AG20443 (cell line): ENCODE measurements at regions not wholly inside any gene's neighbourhood (a gene's known extent, or its start where the extent isn't known, plus 50 kb on each side); places are given as distances from the start of the nearest gene placed in this dataset.

Source experiments
- DNase-seq: peaks from one replicate; pipeline ENCODE4 v3.0.0; 2012; ENCODE audit warnings: low spot score, mixed read lengths

DNA sequence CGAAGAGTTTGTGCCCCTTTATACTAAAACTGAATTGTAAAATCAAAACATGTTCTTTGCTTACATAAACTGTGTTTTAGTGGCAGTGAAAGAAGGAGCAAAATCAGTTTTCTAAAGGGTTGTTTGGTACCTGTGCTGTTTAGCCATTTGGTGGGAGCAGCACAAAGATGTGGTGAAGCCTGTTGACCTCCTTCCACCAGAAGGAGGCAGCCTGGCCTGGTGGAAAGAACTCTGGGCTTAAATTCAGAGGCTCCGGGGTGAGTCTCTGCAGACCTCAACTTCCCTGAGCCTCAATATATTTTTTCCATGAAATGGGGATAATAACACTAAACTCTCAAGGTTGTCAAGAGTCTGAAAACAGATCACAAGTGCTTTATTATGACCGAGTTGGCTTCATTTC, 502.5 kb downstream of the VRK1 start:
- DNase-seq, result no peak

DNA sequence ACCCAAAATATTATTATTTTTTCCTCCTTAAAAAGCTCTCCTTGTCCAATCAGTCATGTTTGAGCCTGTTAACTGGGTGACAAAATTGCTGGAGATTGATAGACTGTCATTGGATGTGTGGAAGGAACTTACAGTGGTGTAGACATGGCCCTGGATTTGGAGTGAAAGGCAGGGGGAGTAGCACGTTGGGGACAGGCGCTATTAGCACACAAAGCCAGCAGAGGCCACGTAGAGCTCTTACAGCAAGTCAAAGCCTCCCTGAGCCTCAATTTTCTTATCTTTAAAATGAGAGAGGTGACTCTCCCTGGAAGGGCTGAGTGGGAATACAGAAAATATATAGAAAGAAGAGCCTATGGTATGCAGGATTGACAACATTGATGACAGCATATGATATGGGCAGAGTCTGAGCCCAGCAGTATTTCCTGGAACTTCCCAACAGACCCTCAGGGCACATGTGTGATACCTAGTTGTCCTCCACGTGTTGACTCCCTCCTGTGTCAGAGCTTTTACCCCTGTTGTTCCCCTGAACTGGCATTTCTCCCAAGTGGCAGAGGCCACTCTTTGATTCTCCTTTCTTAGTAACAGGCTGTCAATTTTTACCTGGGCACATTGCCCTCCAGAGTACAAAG, 504.9 kb downstream of the VRK1 start:
- DNase-seq, result no peak

DNA sequence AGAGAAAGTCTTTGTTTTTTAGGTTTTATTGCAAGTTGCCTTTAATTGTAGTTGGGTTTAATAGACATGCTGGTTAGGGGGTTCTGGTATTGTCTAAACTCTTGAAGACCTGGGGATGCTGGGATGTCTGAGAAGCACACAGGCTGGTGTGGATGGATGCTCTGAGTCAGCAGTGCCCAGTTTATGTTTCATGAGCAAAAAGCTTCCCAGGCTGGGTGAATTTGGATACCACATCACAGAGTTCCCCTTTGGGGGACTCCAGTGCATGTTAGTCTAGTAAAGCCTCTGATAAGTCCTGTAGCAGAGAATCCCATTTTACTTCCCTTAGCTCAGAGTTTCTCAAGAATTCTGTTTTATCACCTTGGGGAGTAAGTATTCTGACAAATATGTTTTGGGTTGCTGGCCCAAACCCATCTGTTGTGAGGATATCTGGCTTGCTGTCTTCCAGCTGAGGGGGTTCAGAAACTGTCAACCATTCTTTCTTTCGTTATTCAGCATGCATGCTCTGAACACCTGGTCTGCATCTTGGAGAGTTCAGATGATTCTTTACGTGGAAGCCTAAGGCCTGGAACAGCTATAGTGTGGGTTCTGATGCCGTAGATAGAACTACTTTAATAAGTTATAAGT, 509.1 kb downstream of the VRK1 start:
- no peak for DNase-seq

DNA sequence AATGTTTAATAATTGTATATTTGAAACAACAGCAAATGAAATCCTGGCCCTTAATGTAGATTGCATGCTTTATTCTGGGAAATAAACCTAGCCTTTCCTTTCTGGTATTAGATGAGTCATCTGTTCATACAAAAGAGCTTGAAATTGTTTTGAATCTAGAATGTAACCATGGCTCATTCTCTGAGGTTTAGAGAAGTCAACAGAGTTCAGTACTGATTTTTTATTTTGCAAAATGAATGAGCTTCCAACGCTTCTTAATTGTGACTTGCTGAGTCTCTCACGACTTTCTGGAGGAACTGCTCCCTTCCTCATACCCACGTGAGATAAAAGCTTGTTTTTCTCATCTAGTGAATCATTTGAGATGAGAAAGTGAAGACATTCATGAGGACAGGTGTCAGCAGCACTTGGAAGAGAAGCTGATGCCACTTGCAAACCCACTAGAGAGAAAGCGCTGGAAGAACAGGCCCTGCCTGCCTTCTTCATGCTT, 509.6 kb downstream of the VRK1 start:
- no peak for DNase-seq

GRCh38 chr14:97311411-97311810, 514.2 kb downstream of the VRK1 start:
- DNase-seq, result no peak

- no peak for DNase-seq
These were observed 515.7 kb downstream of the VRK1 start for GRCh38 chr14:97312910-97313309.

DNA sequence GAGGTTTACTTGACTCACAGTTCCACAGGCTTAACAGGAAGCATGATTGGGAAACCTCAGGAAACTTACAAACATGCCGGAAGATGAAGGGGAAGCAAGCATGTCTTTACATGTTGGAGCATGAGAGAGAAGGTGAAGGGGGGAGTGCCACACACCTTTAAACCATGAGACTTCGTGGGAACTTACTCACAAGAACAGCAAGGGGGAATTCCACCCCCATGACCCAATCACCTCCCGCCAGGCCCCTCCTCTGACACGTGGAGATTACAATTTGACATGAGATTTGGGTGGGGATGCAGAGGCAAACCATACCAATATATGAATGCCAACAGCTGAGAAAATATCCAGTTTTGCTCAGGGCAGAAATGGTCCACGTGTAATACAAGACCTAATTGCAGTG, 518.6 kb downstream of the VRK1 start:
- DNase-seq, result no peak

DNA sequence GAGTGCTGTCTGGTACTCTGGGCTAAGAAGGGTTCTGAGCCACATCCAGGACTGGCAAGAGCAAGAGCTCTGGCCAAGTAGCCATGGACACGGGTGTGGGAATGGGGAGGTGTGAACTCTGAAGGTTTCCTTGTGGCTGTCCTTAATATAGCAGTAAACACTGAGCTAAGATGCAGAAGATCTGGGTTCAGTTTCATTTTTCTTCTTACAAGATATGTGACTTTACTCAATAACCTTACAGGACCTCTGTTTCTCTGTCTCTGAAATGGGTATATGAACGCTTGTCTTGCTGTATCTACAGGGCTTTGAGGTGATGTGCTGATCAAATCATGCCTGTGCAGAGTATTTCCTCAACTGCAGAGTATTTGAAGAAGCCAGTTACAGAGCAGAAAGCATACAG, 521.2 kb downstream of the VRK1 start:
- DNase-seq, result no peak

GRCh38 chr14:97319691-97320090, 522.5 kb downstream of the VRK1 start:
- DNase-seq, result no peak

DNA sequence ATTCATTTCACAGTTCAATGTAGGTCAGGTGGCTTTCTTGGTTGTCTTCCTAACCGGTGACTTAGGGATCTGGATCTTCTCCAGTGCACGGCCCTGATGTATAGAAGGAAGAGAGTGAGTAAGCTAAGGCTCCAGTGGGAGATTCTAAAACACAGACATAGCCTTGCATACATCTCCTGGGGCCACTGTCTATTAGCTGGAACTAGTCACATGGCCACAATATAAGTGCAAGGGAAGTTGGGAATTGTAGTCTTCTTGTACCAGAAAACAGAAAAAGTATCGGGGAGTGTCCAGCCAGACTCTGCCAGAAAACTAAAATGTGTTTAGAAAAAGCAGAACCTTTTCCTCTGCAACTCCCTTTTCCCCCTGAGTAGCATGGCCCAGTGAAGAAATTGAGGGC, 531.6 kb downstream of the VRK1 start:
- no peak for DNase-seq

DNA sequence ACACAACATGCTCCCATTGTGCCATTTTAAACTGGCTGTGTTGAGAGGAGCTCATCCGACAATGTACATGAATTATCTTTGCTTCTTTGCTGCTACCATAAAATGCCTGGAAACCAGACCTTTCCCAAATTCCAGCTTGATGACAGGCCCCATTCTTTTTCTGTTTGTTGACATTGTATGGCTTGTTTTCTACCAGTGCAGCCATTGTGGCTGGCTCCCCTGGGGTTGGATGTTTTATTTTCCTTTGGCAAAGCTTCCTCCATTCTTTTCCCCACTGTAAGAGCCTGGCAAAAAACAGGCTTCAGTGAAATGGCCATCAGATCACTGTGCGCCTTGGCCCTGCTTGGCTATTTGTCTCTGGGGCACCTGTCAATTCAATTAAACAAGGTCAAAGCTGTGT, 532.5 kb downstream of the VRK1 start:
- no peak for DNase-seq

- no peak for DNase-seq
These were observed 533.9 kb downstream of the VRK1 start for GRCh38 chr14:97331058-97331457.

- DNase-seq, result no peak
These were observed 534.3 kb downstream of the VRK1 start for GRCh38 chr14:97331526-97331925.

GRCh38 chr14:97336179-97336578, 539.0 kb downstream of the VRK1 start:
- DNase-seq, result no peak

DNA sequence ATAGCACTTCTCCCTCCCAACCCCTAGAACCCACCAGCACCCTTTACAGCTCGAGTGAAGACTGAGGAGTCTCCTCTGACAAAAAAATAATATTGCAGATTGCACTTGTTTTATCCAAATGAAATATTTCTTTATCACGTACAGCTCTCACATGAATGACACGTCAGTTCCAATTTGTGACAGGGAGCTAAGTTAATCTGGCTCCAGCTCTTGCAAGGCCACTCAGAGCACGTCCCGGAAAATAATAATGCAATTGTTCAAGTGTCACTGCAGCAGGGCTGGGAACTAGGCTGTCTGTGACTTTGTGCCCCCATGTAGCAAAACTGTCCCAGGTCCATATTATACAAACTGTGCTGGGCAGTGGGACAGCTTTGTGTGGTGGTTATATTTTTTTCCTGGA, 539.6 kb downstream of the VRK1 start:
- DNase-seq, result no peak

GRCh38 chr14:97337267-97337666, 540.1 kb downstream of the VRK1 start:
- no peak for DNase-seq

DNA sequence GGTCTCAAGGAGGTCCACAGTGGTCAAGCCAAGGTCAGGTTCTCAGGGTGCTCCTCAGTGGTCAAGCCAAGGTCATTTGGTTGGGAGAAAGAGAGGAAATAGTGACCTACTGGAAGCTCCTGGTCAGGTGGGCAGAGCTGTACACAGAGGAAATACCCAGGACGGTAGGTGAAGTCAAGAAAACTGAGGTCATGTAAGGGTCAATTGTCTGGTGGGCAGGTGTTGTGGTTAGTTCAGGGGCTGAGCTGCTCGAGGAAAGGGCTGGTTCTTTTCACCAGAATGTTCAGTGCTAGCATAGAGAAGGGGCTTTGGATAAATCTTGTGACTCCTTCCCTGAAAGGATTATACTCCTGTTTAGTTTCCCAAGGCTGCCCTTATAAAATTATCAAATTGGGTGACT, 540.5 kb downstream of the VRK1 start:
- DNase-seq, result no peak

GRCh38 chr14:97344666-97345065, 547.5 kb downstream of the VRK1 start:
- DNase-seq, result no peak

DNA sequence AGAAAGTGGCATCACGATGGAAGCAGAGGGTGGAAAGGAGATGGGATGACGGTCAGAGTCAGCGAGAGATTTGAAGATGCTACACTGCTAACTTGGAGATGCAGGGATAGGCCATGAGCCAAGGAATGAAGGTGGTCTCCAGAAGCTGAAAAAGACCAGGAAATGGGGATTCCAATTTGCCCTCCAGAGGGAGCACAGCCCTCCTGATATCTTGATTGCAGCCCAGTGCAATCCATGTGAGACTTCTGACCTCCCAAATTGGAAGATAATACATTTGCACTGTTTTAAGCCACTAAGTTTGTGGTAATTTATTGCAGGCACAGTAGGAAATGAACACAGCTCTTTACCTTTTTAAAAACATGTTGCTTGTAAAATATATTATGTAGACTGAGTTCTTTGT, 549.5 kb downstream of the VRK1 start:
- no peak for DNase-seq

- DNase-seq, result no peak
These were observed 552.3 kb downstream of the VRK1 start for GRCh38 chr14:97349463-97349862.

DNA sequence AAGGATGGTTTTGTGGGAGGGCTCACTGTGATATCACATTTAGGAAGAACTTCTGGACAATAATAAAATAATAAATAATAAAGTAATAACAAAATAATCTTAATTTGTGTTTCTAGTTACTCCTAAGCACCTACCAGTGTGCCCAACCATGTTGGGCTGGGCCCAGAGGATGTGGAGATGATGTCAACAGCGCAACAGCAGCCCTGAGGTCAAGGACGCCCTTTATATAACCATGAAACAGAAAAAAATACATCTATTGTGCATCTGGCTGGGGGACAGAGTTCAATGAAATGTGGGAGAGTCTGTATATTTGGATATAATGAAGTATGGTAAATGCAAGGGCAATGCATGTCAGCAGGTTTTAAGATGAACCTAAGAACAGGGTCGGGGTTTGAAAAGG, 552.8 kb downstream of the VRK1 start:
- no peak for DNase-seq

- DNase-seq, result no peak
These were observed 553.2 kb downstream of the VRK1 start for GRCh38 chr14:97350415-97350814.

DNA sequence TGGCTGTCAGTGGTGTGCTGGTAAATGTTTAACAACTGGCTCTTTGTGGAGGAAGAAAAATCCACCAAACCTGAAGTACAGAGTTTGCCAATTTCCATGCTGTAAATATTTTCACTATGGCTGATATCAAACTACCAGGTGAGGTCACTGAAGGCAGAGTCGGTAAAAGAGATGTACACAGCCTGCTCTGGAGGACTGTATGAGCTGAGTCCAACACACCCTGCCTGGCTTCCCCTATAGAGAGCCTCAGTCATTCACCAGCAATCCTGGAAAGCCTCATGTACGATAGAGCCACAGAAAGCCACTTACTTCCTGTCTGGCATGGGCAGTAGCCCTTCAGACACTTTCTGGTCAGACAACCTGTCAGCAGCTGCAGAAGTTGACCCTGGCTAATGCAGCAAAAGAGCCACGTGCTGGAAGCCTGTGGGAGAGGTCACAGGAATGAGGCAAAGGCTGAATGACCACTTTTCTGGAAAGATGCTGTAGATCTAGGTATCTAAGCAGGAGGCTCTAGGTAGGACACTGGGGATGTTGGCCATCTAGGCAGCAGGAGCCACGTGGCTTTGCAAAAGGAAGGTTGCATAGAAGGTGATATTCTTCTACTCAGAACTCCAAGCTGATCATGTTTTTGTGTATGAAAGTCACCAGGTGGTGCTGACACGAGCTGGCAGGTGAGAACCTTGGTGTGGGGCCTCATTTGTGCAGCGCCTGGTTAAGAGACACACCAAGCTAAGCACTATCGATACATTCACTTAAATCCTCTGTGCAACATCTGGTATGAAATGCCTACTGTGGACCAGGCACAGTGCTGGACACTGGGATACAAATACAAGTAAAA, 553.9 kb downstream of the VRK1 start:
- no peak for DNase-seq
